ENCODE measurements at regions not wholly inside any gene's neighbourhood (a gene's known extent, or its start where the extent isn't known, plus 50 kb on each side); places are given as distances from the start of the nearest gene placed in this dataset.

- H3K4me3 ChIP-seq (ENCODE audit: low read depth, low read length) = no peak overlapping the region
- TF ChIP-seq CTCF (IDR thresholded peaks at IDR 0.05; ENCODE audit: insufficient read depth, low read depth, low read length) = no peak
- no peak for DNase-seq (ENCODE audit: low read depth)
These were observed 645.6 kb upstream of the CDH8 start for GRCh38 chr16:62681819-62682218.

GRCh38 chr16:62678796-62679195, 642.6 kb upstream of the CDH8 start:
- TF ChIP-seq CTCF (IDR thresholded peaks at IDR 0.05; ENCODE audit: insufficient read depth, low read depth, low read length) = no peak

GRCh38 chr16:62676306-62676705, 640.1 kb upstream of the CDH8 start:
- H3K4me3 ChIP-seq (ENCODE audit: low read depth, low read length) = no peak overlapping the region
- no peak for DNase-seq (ENCODE audit: low read depth)
- no peak for TF ChIP-seq CTCF (IDR thresholded peaks at IDR 0.05; ENCODE audit: insufficient read depth, low read depth, low read length)

More at GRCh38 chr16:62678796-62679195, 642.6 kb upstream of the CDH8 start:
- no peak overlapping the region for H3K4me3 ChIP-seq (ENCODE audit: low read depth, low read length)
- DNase-seq (ENCODE audit: low read depth) = no peak

GRCh38 chr16:62665269-62665668, 629.0 kb upstream of the CDH8 start:
- DNase-seq (ENCODE audit: low read depth) = no peak
- H3K4me3 ChIP-seq (ENCODE audit: low read depth, low read length) = no peak overlapping the region
- no peak for TF ChIP-seq CTCF (IDR thresholded peaks at IDR 0.05; ENCODE audit: insufficient read depth, low read depth, low read length)

- no peak for TF ChIP-seq CTCF (IDR thresholded peaks at IDR 0.05; ENCODE audit: insufficient read depth, low read depth, low read length)
These were observed 628.3 kb upstream of the CDH8 start for GRCh38 chr16:62664566-62664965.

GRCh38 chr16:62661435-62661834, 625.2 kb upstream of the CDH8 start:
- no peak for TF ChIP-seq CTCF (IDR thresholded peaks at IDR 0.05; ENCODE audit: insufficient read depth, low read depth, low read length)
- DNase-seq (ENCODE audit: low read depth) = no peak
- H3K4me3 ChIP-seq (ENCODE audit: low read depth, low read length) = no peak overlapping the region

More at GRCh38 chr16:62664566-62664965, 628.3 kb upstream of the CDH8 start:
- DNase-seq (ENCODE audit: low read depth) = no peak
- no peak overlapping the region for H3K4me3 ChIP-seq (ENCODE audit: low read depth, low read length)

GRCh38 chr16:62657116-62657515, 620.9 kb upstream of the CDH8 start:
- TF ChIP-seq CTCF (IDR thresholded peaks at IDR 0.05; ENCODE audit: insufficient read depth, low read depth, low read length) = no peak
- no peak for DNase-seq (ENCODE audit: low read depth)
- no peak overlapping the region for H3K4me3 ChIP-seq (ENCODE audit: low read depth, low read length)

Measured in fibroblast of villous mesenchyme (primary cell).